ENCODE measurements at regions not wholly inside any gene's neighbourhood (a gene's known extent, or its start where the extent isn't known, plus 50 kb on each side); places are given as distances from the start of the nearest gene placed in this dataset.

DNA sequence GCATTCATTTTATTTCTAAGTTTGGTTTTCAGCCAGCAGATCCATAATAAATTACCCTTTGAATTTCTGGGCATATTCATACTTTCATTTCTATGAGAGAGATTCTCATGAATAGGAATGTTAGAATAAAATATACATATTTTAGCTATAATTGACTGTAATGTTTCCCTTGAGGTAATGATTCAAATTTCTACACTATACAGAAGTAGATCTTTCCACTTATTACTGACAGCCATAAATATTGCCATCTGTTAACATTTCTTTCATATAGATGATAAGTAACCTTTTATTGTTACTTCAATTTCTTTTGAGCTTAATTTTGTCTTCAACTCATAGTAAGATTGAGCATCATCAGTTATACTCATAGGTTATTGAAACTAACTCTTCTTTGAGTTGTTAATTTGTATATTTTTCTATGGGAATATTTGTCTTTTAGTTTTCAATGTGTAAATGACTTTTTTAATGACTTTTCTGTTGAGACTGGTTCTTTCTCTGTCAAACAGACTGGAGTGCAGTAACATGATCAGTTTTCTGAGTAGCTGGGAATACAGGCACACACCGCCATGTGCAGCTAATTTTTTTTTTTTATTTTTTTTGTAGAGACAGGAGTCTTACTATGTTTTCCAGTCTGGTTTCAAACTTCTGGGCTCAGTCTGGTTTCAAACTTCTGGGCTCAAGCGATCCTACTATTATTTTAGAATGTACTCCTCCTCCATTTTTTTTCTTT, 991.6 kb downstream of the SLC6A15 start:
- TF ChIP-seq, protein P1, sequence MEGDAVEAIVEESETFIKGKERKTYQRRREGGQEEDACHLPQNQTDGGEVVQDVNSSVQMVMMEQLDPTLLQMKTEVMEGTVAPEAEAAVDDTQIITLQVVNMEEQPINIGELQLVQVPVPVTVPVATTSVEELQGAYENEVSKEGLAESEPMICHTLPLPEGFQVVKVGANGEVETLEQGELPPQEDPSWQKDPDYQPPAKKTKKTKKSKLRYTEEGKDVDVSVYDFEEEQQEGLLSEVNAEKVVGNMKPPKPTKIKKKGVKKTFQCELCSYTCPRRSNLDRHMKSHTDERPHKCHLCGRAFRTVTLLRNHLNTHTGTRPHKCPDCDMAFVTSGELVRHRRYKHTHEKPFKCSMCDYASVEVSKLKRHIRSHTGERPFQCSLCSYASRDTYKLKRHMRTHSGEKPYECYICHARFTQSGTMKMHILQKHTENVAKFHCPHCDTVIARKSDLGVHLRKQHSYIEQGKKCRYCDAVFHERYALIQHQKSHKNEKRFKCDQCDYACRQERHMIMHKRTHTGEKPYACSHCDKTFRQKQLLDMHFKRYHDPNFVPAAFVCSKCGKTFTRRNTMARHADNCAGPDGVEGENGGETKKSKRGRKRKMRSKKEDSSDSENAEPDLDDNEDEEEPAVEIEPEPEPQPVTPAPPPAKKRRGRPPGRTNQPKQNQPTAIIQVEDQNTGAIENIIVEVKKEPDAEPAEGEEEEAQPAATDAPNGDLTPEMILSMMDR (IDR thresholded peaks at IDR 0.05): no peak
- no peak for TF ChIP-seq POLR2A (IDR thresholded peaks at IDR 0.05)

All from right lobe of liver (tissue), 4 donors.